Right atrium auricular region (tissue), 2 donors: ENCODE measurements at regions not wholly inside any gene's neighbourhood (a gene's known extent, or its start where the extent isn't known, plus 50 kb on each side); places are given as distances from the start of the nearest gene placed in this dataset.
"Not testable (repeated sequence)": the region's sequence is repeated elsewhere in the genome, so short reads cannot be mapped to it uniquely, and the experiment has no call there.

Experiments used
- DNase-seq: peaks from one replicate; pipeline ENCODE4 v3.0.0-alpha.2; 2019; ENCODE audit warnings: low spot score
- H3K27ac ChIP-seq, 2 donors: fragments of 200-600 bp; sonication (generic); 1 replicate in 1 of 2; 2 replicates in 1 of 2; pipeline ENCODE4 v1.5.1; 2016 to 2019
- H3K27me3 ChIP-seq, 2 donors: fragments of 200-600 bp; sonication (generic); one replicate each; pipeline versions ENCODE4 v1.5.1 to v1.6.0; 2017 to 2019
- H3K36me3 ChIP-seq: fragments of 200-600 bp; sonication (generic); one replicate; pipeline ENCODE4 v1.5.1; 2016
- H3K4me1 ChIP-seq, 2 donors: fragments of 200-600 bp; sonication (generic); one replicate each; pipeline versions ENCODE4 v1.5.1 to v1.6.0; 2017 to 2019
- H3K4me3 ChIP-seq, 2 donors: fragments of 200-600 bp; sonication (generic); 1 replicate in 1 of 2; 2 replicates in 1 of 2; pipeline ENCODE4 v1.5.1; 2017 to 2019; ENCODE audit warnings: mild to moderate bottlenecking in 1 of 2, moderate library complexity in 1 of 2
- H3K9me3 ChIP-seq, 2 donors: fragments of 200-600 bp; sonication (generic); one replicate each; pipeline ENCODE4 v1.5.1; 2019
- CTCF ChIP-seq, 2 donors: fragments of 200-600 bp; sonication (generic); IDR thresholded peaks; one replicate each; pipeline ENCODE4 v1.5.1; 2019; ENCODE audit warnings: antibody characterized with exemption in 2 of 2

- no peaks in the 10 kb centered on the region for H3K27me3 ChIP-seq
- H3K4me3 ChIP-seq, result no peak overlapping the region
- no peaks in the 10 kb centered on the region for H3K9me3 ChIP-seq
- H3K4me1 ChIP-seq, result no peaks in the 10 kb centered on the region
- DNase-seq, result no peak
- H3K36me3 ChIP-seq, result no peaks in the 10 kb centered on the region
- no peak for TF ChIP-seq CTCF (IDR thresholded peaks at IDR 0.05)
- no peak overlapping the region for H3K27ac ChIP-seq
Observed at GRCh38 chrX:20672476-20672875, 405.8 kb upstream of the RPS6KA3 start.

GRCh38 chrX:20671746-20672145, 405.0 kb upstream of the RPS6KA3 start:
- H3K27ac ChIP-seq, H3K27me3 ChIP-seq, H3K4me1 ChIP-seq, H3K36me3 ChIP-seq, DNase-seq, H3K9me3 ChIP-seq, H3K4me3 ChIP-seq: not testable (repeated sequence)

DNA sequence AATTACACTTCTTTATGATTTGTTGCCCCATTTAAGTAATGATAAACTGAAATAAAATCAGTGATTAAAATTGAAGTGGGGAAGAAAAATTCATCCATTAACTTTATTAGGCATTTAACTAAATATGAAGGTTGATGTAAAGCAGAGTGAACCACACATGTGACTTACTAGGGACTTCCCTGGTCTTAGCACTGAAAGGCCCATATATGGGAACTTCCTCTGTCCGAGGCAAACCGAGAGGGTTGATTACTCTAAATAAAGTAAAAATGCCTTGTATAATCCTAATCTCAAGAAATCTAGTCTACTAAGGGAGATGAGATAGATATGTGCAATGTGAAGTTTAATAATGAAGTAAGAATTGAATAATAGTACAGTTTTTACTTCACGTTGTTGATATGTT, 403.9 kb upstream of the RPS6KA3 start:
- Histone ChIP-seq H3K27me3 (no peaks in the 10 kb centered on the region), H3K9me3 (no peaks in the 10 kb centered on the region), H3K36me3 (no peaks in the 10 kb centered on the region), H3K27ac (no peak overlapping the region), H3K4me1 (no peaks in the 10 kb centered on the region), H3K4me3 (no peak overlapping the region)
- DNase-seq, result no peak
- TF ChIP-seq CTCF (IDR thresholded peaks at IDR 0.05), result no peak

GRCh38 chrX:20668550-20668949, 401.8 kb upstream of the RPS6KA3 start:
- no peak overlapping the region for H3K4me3 ChIP-seq
- no peaks in the 10 kb centered on the region for H3K9me3 ChIP-seq
- H3K27ac ChIP-seq, result no peak overlapping the region
- peaks cover 0 to 2% of the 10 kb centered on the region in 2 donors for H3K27me3 ChIP-seq
- H3K36me3 ChIP-seq, result no peaks in the 10 kb centered on the region
- H3K4me1 ChIP-seq, result no peaks in the 10 kb centered on the region
- TF ChIP-seq CTCF (IDR thresholded peaks at IDR 0.05), result no peak
- no peak for DNase-seq

- H3K4me3 ChIP-seq, result no peak overlapping the region
- TF ChIP-seq CTCF (IDR thresholded peaks at IDR 0.05), result no peak
Observed at GRCh38 chrX:20666331-20666730, 399.6 kb upstream of the RPS6KA3 start.

DNA sequence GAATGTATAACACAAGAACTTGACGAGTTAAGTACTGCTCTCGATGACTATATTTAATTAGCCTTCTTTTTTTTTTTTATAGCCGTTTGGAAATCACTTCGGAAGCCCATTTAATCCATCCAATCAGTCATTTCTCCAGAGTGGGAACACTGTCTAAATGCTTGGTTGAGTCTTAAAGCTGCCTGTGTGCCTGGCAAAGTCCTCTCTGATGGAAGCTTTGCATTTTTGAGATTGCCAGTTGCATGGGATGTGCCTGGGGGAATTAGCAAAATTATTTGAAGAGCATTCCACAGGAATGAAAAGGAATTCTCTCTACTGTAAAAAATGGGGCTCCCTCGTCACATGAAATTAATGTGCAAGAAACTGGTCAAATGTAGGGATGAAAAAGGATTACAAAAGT, 398.8 kb upstream of the RPS6KA3 start:
- Histone ChIP-seq H3K36me3 (no peaks in the 10 kb centered on the region), H3K4me3 (no peak overlapping the region), H3K27me3 (peaks cover 0 to 2% of the 10 kb centered on the region in 2 donors), H3K27ac (no peak overlapping the region), H3K4me1 (no peaks in the 10 kb centered on the region), H3K9me3 (no peaks in the 10 kb centered on the region)
- DNase-seq, result no peak
- no peak for TF ChIP-seq CTCF (IDR thresholded peaks at IDR 0.05)

More at GRCh38 chrX:20666331-20666730, 399.6 kb upstream of the RPS6KA3 start:
- Histone ChIP-seq H3K4me1 (no peaks in the 10 kb centered on the region), H3K9me3 (no peaks in the 10 kb centered on the region), H3K27me3 (peaks cover 0 to 2% of the 10 kb centered on the region in 2 donors), H3K27ac (no peak overlapping the region), H3K36me3 (no peaks in the 10 kb centered on the region)
- no peak for DNase-seq
